Forelimb muscle (tissue), 1 donor: ENCODE measurements at regions not wholly inside any gene's neighbourhood (a gene's known extent, or its start where the extent isn't known, plus 50 kb on each side); places are given as distances from the start of the nearest gene placed in this dataset.
"Not testable (repeated sequence)": the region's sequence is repeated elsewhere in the genome, so short reads cannot be mapped to it uniquely, and the experiment has no call there.

Source experiments
- DNase-seq: peaks from one replicate; pipeline ENCODE4 v3.0.0-alpha.2; 2013; ENCODE audit warnings: low read depth

DNA sequence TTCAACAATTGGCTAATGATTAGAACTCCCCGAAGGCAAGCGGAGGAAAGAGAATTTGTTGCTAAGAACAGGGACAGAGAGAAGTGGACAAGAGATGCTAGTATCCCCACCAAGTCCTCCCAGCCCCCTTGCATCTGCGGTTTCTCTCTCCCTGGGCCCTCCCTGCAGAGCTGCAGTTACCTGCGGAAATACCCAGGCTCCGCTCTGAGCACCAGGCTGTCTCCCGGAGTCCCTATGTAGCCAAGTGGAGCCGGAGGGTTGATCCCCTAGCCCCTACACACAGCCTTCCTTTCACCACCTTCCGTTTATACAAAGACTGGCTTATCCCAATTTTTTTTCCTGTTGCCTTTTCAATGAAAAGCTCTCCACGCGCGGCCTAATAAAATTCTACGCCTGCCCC is 834.4 kb downstream of the KCNJ2 start:
- DNase-seq, result no peak

GRCh38 chr17:71004413-71004812 is 835.1 kb downstream of the KCNJ2 start:
- DNase-seq, result no peak

- no peak for DNase-seq
Measured at GRCh38 chr17:71011391-71011790, 842.1 kb downstream of the KCNJ2 start.

DNA sequence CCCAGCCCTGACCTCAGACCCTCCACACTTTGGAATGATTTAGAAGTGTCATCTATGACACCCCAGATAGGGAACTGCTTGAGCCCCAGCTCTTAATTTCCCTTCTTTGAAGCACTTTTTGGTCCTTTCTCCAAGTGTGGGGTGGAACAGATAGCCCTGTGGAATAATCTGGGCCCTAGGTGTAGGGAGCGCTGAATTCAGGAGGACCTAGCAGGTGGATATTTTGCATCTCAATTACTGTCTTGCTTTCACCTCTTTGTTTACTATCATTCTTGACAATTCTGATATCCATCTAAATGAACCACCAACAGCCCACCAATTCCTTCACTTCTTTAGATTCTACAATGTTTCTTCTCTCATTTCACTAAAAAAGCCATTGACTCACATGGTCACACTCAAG is 850.4 kb downstream of the KCNJ2 start:
- no peak for DNase-seq

GRCh38 chr17:71022758-71023157 is 853.4 kb downstream of the KCNJ2 start:
- DNase-seq, result no peak

GRCh38 chr17:71023249-71024030 is 854.1 kb downstream of the KCNJ2 start:
- no peak for DNase-seq

GRCh38 chr17:71024172-71024571 is 854.8 kb downstream of the KCNJ2 start:
- DNase-seq, result no peak

DNA sequence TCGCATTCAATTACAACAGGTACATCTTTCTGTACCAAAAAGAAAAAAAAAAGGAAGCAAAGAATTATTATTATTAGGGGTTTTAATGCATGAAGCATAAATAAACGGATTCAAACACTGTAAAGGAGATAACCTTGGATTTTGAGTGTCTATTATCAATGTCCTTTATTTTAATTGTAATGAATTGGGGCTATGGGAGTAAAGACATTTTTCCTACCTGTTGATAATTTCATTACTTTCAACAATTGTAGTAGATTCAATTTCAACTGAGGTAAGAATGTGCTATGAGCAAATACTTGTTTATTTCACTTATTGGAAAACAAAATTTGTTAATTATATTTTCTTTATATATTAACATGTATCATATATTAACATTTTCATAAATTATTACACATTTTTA is 855.6 kb downstream of the KCNJ2 start:
- DNase-seq, result no peak

DNA sequence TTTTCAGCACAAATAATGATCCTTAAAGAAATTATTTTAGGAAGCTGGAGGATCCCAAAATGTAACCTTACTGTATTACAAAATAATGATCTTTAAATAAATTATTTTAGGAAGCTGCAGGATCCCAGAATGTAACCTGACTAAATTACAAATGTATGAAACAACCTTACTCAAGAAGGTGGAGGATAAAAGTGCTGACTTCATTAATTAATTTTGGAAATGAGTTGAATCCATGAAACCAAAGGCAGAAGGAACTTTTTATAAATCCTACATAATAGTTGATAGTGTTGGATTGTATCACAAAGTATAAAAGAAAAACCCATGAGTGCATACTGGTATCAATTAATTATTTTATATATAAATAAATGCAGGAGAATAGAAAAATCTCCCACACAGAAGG is 859.9 kb downstream of the KCNJ2 start:
- DNase-seq, result no peak

GRCh38 chr17:71031286-71031685 is 862.0 kb downstream of the KCNJ2 start:
- not testable (repeated sequence) for DNase-seq

- no peak for DNase-seq
Measured at GRCh38 chr17:71032746-71033273, 863.5 kb downstream of the KCNJ2 start.

- no peak for DNase-seq
Measured at GRCh38 chr17:71033336-71033735, 864.0 kb downstream of the KCNJ2 start.

GRCh38 chr17:71035226-71035625 is 865.9 kb downstream of the KCNJ2 start:
- no peak for DNase-seq

DNA sequence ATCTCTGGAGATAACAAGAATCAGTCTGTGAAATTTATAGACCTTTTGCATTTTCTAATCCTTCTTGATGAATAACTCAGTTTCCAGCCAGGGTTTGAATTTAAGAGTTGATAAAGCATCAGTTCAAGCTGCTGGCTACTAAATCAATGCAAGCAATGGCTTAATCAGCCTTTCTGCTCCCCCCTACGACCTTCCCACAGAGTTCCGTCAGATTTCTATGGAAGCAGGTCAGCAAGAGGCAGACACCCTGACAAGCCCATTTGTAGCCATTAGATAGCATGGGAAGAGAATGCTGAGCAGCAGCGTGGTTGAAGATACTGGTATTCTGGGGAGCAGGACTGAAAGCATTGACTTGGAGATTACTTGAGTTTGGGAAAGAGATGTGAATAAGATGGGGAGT is 868.1 kb downstream of the KCNJ2 start:
- DNase-seq, result no peak

GRCh38 chr17:71039391-71039790 is 870.1 kb downstream of the KCNJ2 start:
- no peak for DNase-seq

DNA sequence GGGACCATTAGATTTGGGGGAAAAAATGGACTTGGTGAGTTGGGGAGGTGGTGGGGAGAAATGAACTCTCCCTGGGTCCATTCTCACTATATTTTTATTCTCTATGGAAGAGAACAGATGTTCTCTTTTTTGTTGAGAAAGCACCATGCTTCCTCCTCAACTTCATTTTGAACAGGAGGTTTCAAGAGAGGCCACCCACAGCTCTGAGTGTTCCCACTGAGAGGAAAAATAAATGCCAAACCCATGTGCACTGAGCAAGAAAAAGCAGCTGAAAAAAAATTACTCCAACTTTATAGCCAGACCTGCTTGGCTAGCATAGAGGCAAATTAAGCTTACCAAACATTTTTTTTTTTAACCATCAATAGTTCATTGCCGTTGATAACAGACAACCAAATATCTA is 883.6 kb downstream of the KCNJ2 start:
- no peak for DNase-seq

DNA sequence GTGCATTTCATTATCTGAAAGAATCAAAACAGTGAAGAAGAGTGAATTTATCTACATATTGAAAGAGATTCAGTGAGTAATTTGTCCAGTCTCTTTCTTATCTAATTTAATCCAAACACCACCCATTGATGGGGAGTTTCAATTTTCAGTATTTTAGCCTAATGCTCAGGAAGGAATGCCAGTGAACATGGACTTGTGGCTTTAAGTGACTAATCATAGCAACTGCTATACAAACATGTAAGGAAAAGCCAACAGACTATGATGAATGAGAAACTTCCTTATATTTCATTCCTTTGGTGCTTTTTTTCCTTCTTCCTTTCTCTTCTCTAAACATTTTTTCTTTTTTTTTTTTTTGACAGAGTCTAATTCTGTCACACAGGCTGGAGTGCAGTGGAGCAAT is 885.8 kb downstream of the KCNJ2 start:
- no peak for DNase-seq

- no peak for DNase-seq
Measured at GRCh38 chr17:71057448-71057847, 888.1 kb downstream of the KCNJ2 start.

DNA sequence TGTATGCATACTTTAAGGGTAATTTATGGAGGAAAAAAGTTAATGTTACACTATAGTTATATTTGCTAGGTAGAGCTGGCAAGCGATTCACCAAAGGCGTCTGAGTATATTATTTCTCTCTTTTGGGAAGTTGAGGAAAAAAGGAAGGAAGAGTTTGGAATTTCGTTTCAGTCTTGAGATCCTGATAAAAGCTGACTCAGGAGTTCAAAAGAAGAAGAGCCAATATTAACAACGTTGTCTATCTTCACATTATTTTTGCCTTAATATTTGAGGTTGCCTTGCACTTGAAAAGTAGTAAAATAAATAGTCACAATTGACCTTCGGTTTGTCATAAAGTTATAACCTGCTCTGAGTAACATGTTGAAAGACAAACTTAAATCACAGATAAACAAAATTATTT is 888.6 kb downstream of the KCNJ2 start:
- no peak for DNase-seq

- DNase-seq, result no peak
Measured at GRCh38 chr17:71063127-71063526, 893.8 kb downstream of the KCNJ2 start.

DNA sequence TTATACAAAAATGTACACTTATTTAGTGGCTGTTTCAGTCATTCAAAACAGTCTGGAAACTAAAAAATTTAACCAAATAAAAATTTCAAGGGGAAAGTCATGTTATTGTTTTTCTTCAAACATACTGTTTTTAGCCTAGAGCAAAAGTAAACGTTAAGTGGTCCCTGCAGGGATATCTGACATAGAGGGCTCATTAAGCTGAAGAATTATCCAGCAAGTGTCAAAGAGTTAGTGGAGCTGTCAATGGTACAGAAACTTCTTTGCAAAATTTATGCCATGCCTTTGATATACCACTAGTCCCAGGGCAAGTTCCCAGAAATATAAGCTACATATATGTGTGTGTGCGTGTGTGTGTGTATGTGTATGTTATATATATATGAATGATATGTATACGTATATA is 894.2 kb downstream of the KCNJ2 start:
- no peak for DNase-seq

GRCh38 chr17:71067669-71068407 is 898.5 kb downstream of the KCNJ2 start:
- no peak for DNase-seq

DNA sequence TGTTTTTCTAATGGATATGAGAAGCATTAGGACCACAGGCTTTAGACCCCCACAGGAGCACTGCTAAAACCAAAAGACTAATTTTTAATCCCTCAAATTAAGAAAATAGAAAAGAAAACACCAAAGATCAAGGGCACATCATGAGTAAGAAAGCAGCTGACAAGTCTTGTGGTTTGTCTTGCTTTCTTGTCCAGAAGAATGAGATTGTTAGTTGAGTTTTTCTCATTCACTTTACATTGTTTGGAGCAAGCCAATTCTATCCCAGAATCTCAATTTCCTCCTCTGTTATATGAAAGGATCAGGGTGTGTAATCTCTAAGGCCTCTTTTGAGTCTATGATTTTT is 899.0 kb downstream of the KCNJ2 start:
- no peak for DNase-seq
